Stomach (tissue), 8 donors: ENCODE measurements at regions not wholly inside any gene's neighbourhood (a gene's known extent, or its start where the extent isn't known, plus 50 kb on each side); places are given as distances from the start of the nearest gene placed in this dataset.

Experiments used
- DNase-seq, 2 donors: peaks; one replicate each; pipeline versions ENCODE4 v3.0.0 to v3.0.0-alpha.2; 2013 to 2019
- H3K27ac ChIP-seq, 5 donors: fragments of 200-600 bp in 4 of 5; sonication (generic) in 4 of 5; one replicate each; pipeline ENCODE4 v1.5.1; 2013 to 2019; ENCODE audit warnings: mild to moderate bottlenecking in 1 of 5, moderate library complexity in 1 of 5
- H3K27me3 ChIP-seq, 3 donors: fragments of 200-600 bp; sonication (generic); one replicate each; pipeline ENCODE4 v1.5.1; 2017 to 2019; ENCODE audit warnings: mixed run types in 1 of 3
- H3K36me3 ChIP-seq, 4 donors: fragments of 200-600 bp; sonication (generic); 1 replicate in 3 of 4; 2 replicates in 1 of 4; pipeline ENCODE4 v1.5.1; 2016 to 2019
- H3K4me1 ChIP-seq, 4 donors: fragments of 200-600 bp; sonication (generic); one replicate each; pipeline ENCODE4 v1.5.1; 2016 to 2019
- H3K4me3 ChIP-seq, 4 donors: fragments of 200-600 bp; sonication (generic) in 3 of 4; one replicate each; pipeline ENCODE4 v1.5.1; 2016 to 2019; ENCODE audit warnings: mild to moderate bottlenecking in 1 of 4
- H3K9me3 ChIP-seq, 4 donors: fragments of 200-600 bp; sonication (generic); one replicate each; pipeline ENCODE4 v1.5.1; 2016 to 2019
- EP300 ChIP-seq: sonication (generic); formaldehyde crosslinking; IDR thresholded peaks from one replicate; pipeline ENCODE4 v1.6.1; 2017; ENCODE audit warnings: antibody characterized with exemption
- POLR2A ChIP-seq, 4 donors: fragments of 450-650 bp; IDR thresholded peaks; one replicate each; pipeline ENCODE4 v1.6.1; 2016; ENCODE audit warnings: antibody characterized with exemption in 4 of 4, control low read depth in 2 of 4, mild to moderate bottlenecking in 1 of 4, moderate library complexity in 1 of 4
- POLR2AphosphoS5 ChIP-seq, 3 donors: sonication (generic); formaldehyde crosslinking; IDR thresholded peaks; one replicate each; pipeline ENCODE4 v1.6.1; 2016; ENCODE audit warnings: antibody characterized with exemption in 3 of 3
- WGBS, 5 donors: extraction: QIAGEN DNeasy Blood & Tissue Kit in 3 of 5; methylation state at CpG; one replicate each; pipeline versions ENCODE4 v1.1.5 to v1.1.7; 2013 to 2018; 5-methylcytosine and 5-hydroxymethylcytosine counted together
- intact Hi-C: fragments of 100-400 bp; cut with DNase I; formaldehyde crosslinking; loops from one replicate; pipeline ENCODE4 v1.15.1; 2023; ENCODE audit warnings: low total_unique reads
- TF ChIP-seq, protein P1 (sequence below), 7 experiments: fragments of 450-650 bp in 4 of 7; fragments of 200-600 bp in 3 of 7; sonication (generic) in 3 of 7; IDR thresholded peaks; one replicate each; pipeline ENCODE4 v1.5.1; 2016 to 2019; ENCODE audit warnings: antibody characterized with exemption in 7 of 7, control low read depth in 2 of 7, mild to moderate bottlenecking in 1 of 7
- donor health status: healthy with polysubstance abuse.
- donor health status: Bipolar disorder and iron deficiency.
- donor health status: healthy.

GRCh38 chr3:194867270-194867983 is 181.7 kb downstream of the FAM43A start:
- intact Hi-C loops, result no loop called here

GRCh38 chr3:194868831-194869230 is 183.1 kb downstream of the FAM43A start:
- TF ChIP-seq POLR2A (IDR thresholded peaks at IDR 0.05), result no peak
- DNase-seq, result no peak
- 84 to 91% (median 87%) methylated on average over 11 of the region's 11 CpGs for WGBS, 5 donors
- H3K27me3 ChIP-seq, result no peaks in the 10 kb centered on the region
- peaks cover 22 to 52% (median 35%) of the 10 kb centered on the region in 4 donors for H3K4me1 ChIP-seq
- H3K36me3 ChIP-seq, result no peaks in the 10 kb centered on the region
- no peak overlapping the region for H3K4me3 ChIP-seq
- no peak overlapping the region for H3K27ac ChIP-seq
- H3K9me3 ChIP-seq, result no peaks in the 10 kb centered on the region
- intact Hi-C loops, result no loop called here

More at GRCh38 chr3:194867270-194867983, 181.7 kb downstream of the FAM43A start:
- H3K9me3 ChIP-seq, result no peaks in the 10 kb centered on the region
- 15 to 37% (median 29%) methylated on average over 13 of the region's 13 CpGs for WGBS, 5 donors
- peak overlapping the region in 1 of 4 donors; percentile 17 for H3K4me3 ChIP-seq
- DNase-seq, result peak; percentile 57 to 78
- H3K4me1 ChIP-seq, result peaks cover 22 to 43% (median 27%) of the 10 kb centered on the region in 4 donors
- peak overlapping the region; percentile 48 to 69 (median 63) for H3K27ac ChIP-seq
- H3K36me3 ChIP-seq, result no peaks in the 10 kb centered on the region
- TF ChIP-seq EP300, result no peak
- peak in 1 of 3 donors; percentile 70 for TF ChIP-seq POLR2AphosphoS5 (IDR thresholded peaks at IDR 0.05)
- TF ChIP-seq POLR2A (IDR thresholded peaks at IDR 0.05), result no peak
- TF ChIP-seq, protein P1, sequence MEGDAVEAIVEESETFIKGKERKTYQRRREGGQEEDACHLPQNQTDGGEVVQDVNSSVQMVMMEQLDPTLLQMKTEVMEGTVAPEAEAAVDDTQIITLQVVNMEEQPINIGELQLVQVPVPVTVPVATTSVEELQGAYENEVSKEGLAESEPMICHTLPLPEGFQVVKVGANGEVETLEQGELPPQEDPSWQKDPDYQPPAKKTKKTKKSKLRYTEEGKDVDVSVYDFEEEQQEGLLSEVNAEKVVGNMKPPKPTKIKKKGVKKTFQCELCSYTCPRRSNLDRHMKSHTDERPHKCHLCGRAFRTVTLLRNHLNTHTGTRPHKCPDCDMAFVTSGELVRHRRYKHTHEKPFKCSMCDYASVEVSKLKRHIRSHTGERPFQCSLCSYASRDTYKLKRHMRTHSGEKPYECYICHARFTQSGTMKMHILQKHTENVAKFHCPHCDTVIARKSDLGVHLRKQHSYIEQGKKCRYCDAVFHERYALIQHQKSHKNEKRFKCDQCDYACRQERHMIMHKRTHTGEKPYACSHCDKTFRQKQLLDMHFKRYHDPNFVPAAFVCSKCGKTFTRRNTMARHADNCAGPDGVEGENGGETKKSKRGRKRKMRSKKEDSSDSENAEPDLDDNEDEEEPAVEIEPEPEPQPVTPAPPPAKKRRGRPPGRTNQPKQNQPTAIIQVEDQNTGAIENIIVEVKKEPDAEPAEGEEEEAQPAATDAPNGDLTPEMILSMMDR (IDR thresholded peaks at IDR 0.05), result no peak
- no peaks in the 10 kb centered on the region for H3K27me3 ChIP-seq

DNA sequence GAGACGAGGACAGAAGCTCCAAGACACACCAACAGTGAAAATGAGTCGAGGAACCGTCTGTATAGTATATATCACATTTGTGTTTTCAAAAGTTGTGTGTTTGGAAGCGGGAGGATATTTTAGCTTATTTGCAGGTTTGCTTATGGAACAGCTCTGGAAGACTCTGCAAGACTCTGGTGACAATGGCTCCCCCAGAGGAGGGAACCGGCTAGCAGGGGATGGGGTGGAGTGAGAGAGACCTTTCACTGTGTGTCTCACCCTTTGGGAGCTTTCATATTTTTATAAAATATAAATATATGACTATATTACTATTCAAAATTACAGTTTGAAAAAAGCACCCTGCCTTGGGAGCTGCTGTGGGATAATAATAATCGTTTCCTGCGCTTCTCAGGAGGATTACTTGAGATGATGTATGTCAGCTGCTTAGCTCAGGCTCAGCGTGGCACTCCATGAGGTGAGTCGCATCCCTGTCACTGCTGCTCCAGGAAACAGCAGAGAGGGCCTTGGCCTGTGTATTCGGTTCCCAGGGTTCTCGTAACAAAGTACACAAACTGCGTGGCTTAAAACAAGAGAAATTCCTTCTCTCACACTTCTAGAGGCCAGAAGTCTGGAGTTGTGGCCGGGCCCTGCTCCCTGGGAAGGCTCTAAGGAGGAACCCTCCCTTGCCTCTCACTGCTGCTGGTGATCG is 183.9 kb downstream of the FAM43A start:
- DNase-seq, result no peak
- Histone ChIP-seq H3K36me3 (no peaks in the 10 kb centered on the region), H3K4me3 (no peak overlapping the region), H3K27ac (peak overlapping the region in 1 of 5 donors; percentile 1), H3K4me1 (peaks cover 22 to 52% (median 35%) of the 10 kb centered on the region in 4 donors), H3K27me3 (no peaks in the 10 kb centered on the region), H3K9me3 (no peaks in the 10 kb centered on the region)
- 75 to 91% (median 89%) methylated on average over 8 to 14 of the region's 14 CpGs for WGBS, 5 donors
- intact Hi-C loops, result no loop called here
- TF ChIP-seq EP300 (no peak), POLR2AphosphoS5 (IDR thresholded peaks at IDR 0.05) (no peak), POLR2A (IDR thresholded peaks at IDR 0.05) (no peak)
- TF ChIP-seq, protein P1 (IDR thresholded peaks at IDR 0.05), result no peak

GRCh38 chr3:194870394-194871110 is 184.9 kb downstream of the FAM43A start:
- Histone ChIP-seq H3K27me3 (no peaks in the 10 kb centered on the region), H3K4me3 (no peak overlapping the region), H3K9me3 (no peaks in the 10 kb centered on the region), H3K27ac (peak overlapping the region in 4 of 5 donors; percentile 63 to 80 (median 68)), H3K4me1 (peaks cover 22 to 52% (median 35%) of the 10 kb centered on the region in 4 donors), H3K36me3 (no peaks in the 10 kb centered on the region)
- DNase-seq, result peak in 1 of 2 donors; percentile 52
- intact Hi-C loops, result no loop called here
- TF ChIP-seq EP300, result no peak
- WGBS, 5 donors, result 69 to 81% (median 72%) methylated on average over 13 of the region's 13 CpGs

- WGBS, 5 donors, result 17 to 29% (median 20%) methylated on average over 8 to 13 of the region's 13 CpGs
- H3K27ac ChIP-seq, result peak overlapping the region; percentile 51 to 80 (median 65)
Observed at GRCh38 chr3:194871143-194871863, 185.6 kb downstream of the FAM43A start.

More at GRCh38 chr3:194871143-194871863, 185.6 kb downstream of the FAM43A start:
- Histone ChIP-seq H3K9me3 (no peaks in the 10 kb centered on the region), H3K36me3 (no peaks in the 10 kb centered on the region), H3K4me1 (peaks cover 22 to 51% (median 35%) of the 10 kb centered on the region in 4 donors), H3K27me3 (no peaks in the 10 kb centered on the region), H3K4me3 (no peak overlapping the region)
- peak; percentile 57 to 86 for DNase-seq
- TF ChIP-seq POLR2AphosphoS5 (IDR thresholded peaks at IDR 0.05), result peak in 1 of 3 donors; percentile 42
- no peak for TF ChIP-seq POLR2A (IDR thresholded peaks at IDR 0.05)
- TF ChIP-seq, protein P1 (IDR thresholded peaks at IDR 0.05), result no peak
- TF ChIP-seq EP300, result no peak
- intact Hi-C loops, result no loop called here
